GM19238 (cell line): ENCODE measurements at regions not wholly inside any gene's neighbourhood (a gene's known extent, or its start where the extent isn't known, plus 50 kb on each side); places are given as distances from the start of the nearest gene placed in this dataset.
"Not testable (repeated sequence)": the region's sequence is repeated elsewhere in the genome, so short reads cannot be mapped to it uniquely, and the experiment has no call there.

Source experiments
- DNase-seq: peaks from one replicate; pipeline ENCODE4 v3.0.0; 2011; ENCODE audit warnings: low spot score; ENCODE audit not compliant: insufficient read length

DNA sequence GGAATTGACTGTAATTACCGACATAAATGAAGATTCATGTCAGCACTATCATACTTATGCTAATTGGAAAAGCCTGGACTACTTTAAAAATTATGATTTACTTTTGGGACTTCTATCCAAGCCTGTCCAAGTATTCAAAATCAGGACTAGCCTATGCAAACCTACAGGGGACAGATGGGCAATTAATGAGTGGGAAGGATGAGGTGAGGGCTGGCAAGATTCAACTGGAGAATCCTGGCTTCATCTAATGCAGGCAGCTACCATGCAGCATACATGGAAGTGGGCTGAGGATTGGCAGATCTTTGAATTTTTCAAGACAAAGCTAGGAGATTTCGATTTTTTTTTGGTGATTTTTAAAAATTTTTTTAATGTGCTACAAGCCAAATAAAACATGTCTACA lies 532.6 kb downstream of the CSNK1G3 start:
- DNase-seq, result no peak

- DNase-seq, result no peak
Measured at GRCh38 chr5:124043456-124043855, 531.5 kb downstream of the CSNK1G3 start.

DNA sequence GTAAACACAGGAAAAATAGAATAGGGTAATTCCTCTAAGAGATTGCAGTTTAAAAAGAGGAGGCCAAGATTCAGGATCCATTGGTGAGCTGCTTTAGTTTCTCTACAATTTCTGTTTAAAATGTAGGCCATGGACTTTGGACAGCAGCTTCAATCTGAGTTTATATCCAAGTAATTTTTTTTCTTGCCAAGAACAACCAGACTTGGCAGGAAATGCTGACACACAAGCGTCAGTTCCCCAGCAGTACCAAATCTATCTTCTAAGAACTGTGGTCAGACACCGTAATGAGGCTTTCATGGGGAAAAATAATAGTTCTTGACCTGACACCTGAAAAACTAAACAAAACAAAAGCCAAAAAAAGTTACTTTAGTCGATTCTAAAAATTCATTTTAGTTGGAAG lies 528.8 kb downstream of the CSNK1G3 start:
- DNase-seq, result no peak

DNA sequence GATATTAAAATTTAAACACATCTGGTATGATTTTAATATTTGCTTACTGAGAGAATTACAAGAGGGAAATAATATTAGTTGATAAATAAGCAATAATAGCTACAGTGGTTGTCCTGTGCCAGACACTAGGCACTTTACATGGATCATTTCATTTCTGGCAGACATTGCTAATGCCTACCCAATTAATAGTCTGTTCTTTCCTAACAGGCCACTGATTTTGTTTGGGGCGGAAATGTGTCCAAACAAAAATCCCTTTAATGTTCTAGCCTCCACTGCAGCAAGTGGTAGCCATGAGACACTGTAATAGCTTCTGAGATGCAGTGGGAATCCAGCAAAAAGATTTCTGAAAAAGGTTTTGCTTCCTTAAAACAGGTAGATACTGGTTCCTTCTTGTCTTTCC lies 527.4 kb downstream of the CSNK1G3 start:
- DNase-seq, result no peak

- no peak for DNase-seq
Measured at GRCh38 chr5:124036786-124037185, 524.8 kb downstream of the CSNK1G3 start.

- DNase-seq, result no peak
Measured at GRCh38 chr5:124034963-124035362, 523.0 kb downstream of the CSNK1G3 start.

DNA sequence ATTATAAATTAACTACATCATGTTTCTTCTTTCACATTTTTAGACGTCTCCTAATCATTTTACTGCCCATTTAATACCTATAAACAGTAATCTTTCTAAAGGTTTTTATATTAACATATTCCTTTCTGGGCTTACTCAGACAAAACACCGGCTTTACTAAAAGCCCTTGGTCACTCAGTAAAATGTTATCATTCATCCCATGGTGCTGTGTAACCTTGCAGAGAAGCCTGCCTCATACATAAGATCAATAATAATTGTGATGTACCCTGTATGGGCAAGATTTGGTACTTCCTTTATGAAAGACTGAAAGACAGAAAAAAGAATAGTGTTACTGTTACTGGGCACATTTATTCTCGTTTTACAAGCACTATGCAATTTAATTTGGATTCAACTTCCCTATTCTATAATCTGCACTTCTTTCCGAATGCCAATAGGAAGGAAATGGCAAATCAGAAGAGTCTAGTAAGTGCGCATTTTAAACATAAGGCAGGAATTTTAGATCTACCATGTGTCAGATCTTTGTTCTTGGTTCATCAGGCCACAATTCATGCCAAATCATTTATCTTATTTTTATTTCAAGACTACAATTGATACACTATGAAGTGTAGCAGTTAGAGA lies 522.2 kb downstream of the CSNK1G3 start:
- DNase-seq, result no peak

GRCh38 chr5:124030043-124030491 lies 518.1 kb downstream of the CSNK1G3 start:
- no peak for DNase-seq

DNA sequence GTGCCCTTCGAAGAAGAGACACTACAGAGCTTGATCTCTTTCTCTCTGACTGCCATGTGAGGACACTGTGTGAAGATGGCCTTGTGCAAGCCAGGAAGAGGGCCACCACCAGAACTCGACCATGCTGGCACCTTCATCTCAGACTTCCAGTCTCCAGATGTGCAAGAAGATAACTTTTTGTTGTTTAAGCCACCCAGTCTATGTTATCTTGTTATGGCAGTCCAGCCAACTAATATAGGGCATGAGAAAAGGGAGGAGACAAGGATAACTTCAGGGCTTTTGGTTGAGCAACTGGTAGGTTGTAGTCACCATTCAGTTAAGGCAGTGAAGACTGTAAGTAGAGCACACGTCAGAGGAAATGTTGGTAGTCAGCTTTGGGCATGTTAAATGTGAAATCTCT lies 515.5 kb downstream of the CSNK1G3 start:
- DNase-seq, result no peak

- DNase-seq, result no peak
Measured at GRCh38 chr5:124025306-124025845, 513.4 kb downstream of the CSNK1G3 start.

DNA sequence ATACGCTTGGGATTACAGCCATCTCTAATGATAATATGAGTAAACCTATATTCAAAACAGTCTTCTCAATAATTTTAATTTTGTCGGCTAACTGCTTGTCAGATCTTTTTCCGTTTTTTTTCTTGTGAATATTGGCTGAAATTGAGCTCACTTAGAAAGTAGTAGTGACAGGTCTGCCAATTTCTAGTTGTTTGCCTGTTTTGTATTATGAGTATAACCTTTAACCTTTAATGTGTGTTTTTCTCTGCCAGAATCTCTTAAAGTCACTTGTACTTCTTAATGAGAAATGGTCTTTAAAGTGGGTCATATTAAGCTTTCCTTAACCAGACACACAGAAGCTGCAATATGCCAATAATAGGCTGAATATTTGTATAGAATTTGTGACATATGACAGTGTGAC lies 511.0 kb downstream of the CSNK1G3 start:
- no peak for DNase-seq

GRCh38 chr5:124021776-124022175 lies 509.8 kb downstream of the CSNK1G3 start:
- DNase-seq, result no peak

GRCh38 chr5:124021066-124021641 lies 509.2 kb downstream of the CSNK1G3 start:
- no peak for DNase-seq

GRCh38 chr5:124017321-124017720 lies 505.3 kb downstream of the CSNK1G3 start:
- not testable (repeated sequence) for DNase-seq

GRCh38 chr5:124007675-124008398 lies 495.9 kb downstream of the CSNK1G3 start:
- no peak for DNase-seq

GRCh38 chr5:124001036-124001615 lies 489.1 kb downstream of the CSNK1G3 start:
- DNase-seq, result no peak

- no peak for DNase-seq
Measured at GRCh38 chr5:124000538-124000937, 488.6 kb downstream of the CSNK1G3 start.

GRCh38 chr5:123997462-123998215 lies 485.7 kb downstream of the CSNK1G3 start:
- DNase-seq, result no peak

DNA sequence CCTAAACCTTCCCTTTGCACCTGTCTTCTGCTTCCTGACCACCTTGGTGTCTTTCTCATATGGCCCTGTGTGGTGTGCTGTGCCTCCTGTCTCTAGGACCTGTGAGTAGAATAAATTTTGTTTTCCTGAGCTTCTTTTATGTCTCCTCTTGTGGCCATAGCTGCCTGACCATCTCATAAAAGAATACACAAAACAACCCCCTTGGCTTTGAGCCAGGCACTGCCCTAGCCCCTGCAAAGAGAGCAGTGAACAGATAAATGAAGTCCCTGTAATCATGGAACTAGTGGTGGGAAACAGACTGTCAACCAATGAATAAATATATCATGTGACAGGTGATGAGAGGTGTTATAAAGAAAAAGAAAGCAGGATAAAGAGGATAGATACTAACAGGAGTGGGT lies 485.1 kb downstream of the CSNK1G3 start:
- no peak for DNase-seq

DNA sequence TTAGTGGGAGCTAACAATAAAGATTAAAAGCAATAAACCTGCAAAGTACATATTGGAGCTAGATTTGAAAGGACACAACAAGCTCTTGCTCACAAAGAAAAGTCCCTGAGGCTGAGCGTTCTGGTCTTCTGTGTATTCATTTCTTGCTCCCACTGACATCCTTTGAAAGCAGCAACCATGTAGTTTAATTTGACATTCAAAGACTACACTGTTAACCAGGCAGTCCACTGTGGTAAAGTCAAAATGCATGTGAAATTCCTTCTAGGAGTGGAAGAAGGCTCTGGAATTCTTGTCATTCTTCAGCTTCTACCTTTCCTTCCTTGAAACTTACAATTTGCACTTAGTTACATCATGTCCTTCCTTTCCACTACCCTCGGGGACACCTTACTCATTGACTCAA lies 480.7 kb downstream of the CSNK1G3 start:
- no peak for DNase-seq

DNA sequence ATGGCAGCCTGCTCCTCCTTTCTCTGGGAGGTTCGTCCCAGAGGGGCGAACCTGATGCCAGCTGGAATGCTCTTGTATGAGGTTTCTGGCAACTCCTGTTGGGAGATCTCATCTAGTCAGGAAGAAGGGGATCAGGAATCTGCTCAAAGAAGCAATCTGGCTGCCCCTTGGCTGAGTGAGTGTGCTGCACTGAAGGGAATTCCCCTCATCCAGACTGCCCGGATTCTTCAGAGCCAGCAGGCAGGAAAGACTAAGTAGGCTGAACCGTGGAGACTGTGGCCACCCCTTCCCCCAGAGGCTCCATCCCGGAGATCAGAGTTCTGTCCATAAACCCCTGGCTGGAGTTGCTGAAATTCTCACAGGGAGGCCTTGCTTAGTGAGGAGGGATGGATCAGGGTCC lies 476.0 kb downstream of the CSNK1G3 start:
- DNase-seq, result no peak
